ENCODE measurements at regions not wholly inside any gene's neighbourhood (a gene's known extent, or its start where the extent isn't known, plus 50 kb on each side); places are given as distances from the start of the nearest gene placed in this dataset.

GRCh38 chr1:99560207-99561040, 85.5 kb upstream of the PALMD start (continued):
- TF ChIP-seq CBX8 (IDR thresholded peaks at IDR 0.05; ENCODE audit: borderline replicate concordance, low read depth, low read length) (no peak), RFX5 (IDR thresholded peaks at IDR 0.05; ENCODE audit: borderline replicate concordance, low read depth, low read length) (no peak), HDAC6 (IDR thresholded peaks at IDR 0.05; ENCODE audit: low read depth, low read length) (no peak)
